Testis (tissue), 2 donors: ENCODE measurements at regions not wholly inside any gene's neighbourhood (a gene's known extent, or its start where the extent isn't known, plus 50 kb on each side); places are given as distances from the start of the nearest gene placed in this dataset.

Source experiments
- POLR2A ChIP-seq: fragments of 450-650 bp; IDR thresholded peaks from one replicate; pipeline ENCODE4 v1.6.1; 2017; ENCODE audit warnings: antibody characterized with exemption, mild to moderate bottlenecking, moderate library complexity
- TF ChIP-seq, protein P1 (sequence below), 3 experiments: fragments of 450-650 bp in 2 of 3; fragments of 200-600 bp in 1 of 3; sonication (generic) in 1 of 3; IDR thresholded peaks; one replicate each; pipeline ENCODE4 v1.5.1; 2016 to 2019; ENCODE audit warnings: antibody characterized with exemption in 3 of 3, mild to moderate bottlenecking in 2 of 3, moderate library complexity in 1 of 3

DNA sequence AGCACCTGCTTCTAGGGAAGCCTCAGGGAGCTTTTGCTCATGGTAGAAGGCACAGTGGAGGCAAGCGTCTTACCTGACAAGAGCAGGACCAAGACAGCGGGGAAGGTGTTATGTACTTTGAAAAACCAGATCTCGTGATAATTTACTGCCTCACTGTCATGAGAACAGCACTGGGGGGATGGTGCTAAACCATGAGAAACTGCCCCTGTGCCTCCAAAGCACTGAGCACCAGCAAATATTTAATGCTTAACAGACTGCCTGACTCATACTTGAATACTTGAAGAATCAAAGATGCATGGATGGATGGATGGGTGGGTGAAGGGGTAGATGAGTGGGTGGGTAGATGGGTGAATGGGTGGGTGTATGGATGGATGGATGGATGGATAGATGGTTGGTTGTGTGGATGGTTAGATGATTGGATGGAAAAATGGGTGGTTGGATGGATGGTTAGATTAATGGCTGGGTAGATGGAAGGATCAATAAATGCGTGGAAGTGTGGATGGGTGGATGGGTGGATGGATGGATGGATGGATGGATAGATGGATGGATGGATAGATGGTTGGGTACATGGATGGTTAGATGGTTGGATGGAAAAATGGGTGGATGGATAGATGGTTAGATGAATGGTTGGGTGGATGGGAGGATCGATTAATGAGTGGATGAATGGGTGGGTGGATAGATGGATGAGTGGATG, 101.1 kb upstream of the IPO5 start:
- TF ChIP-seq, protein P1, sequence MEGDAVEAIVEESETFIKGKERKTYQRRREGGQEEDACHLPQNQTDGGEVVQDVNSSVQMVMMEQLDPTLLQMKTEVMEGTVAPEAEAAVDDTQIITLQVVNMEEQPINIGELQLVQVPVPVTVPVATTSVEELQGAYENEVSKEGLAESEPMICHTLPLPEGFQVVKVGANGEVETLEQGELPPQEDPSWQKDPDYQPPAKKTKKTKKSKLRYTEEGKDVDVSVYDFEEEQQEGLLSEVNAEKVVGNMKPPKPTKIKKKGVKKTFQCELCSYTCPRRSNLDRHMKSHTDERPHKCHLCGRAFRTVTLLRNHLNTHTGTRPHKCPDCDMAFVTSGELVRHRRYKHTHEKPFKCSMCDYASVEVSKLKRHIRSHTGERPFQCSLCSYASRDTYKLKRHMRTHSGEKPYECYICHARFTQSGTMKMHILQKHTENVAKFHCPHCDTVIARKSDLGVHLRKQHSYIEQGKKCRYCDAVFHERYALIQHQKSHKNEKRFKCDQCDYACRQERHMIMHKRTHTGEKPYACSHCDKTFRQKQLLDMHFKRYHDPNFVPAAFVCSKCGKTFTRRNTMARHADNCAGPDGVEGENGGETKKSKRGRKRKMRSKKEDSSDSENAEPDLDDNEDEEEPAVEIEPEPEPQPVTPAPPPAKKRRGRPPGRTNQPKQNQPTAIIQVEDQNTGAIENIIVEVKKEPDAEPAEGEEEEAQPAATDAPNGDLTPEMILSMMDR (IDR thresholded peaks at IDR 0.05), result no peak
- TF ChIP-seq POLR2A, result no peak
